Glomerular endothelial cell (primary cell): ENCODE measurements at regions not wholly inside any gene's neighbourhood (a gene's known extent, or its start where the extent isn't known, plus 50 kb on each side); places are given as distances from the start of the nearest gene placed in this dataset.
"Not testable (repeated sequence)": the region's sequence is repeated elsewhere in the genome, so short reads cannot be mapped to it uniquely, and the experiment has no call there.

Experiments
- DNase-seq: peaks from one replicate; pipeline ENCODE4 v3.0.0-alpha.2; 2011; ENCODE audit warnings: low read depth, low spot score; ENCODE audit errors: extremely low read depth

GRCh38 chr7:119964788-119965542 lies 308.0 kb upstream of the KCND2 start:
- DNase-seq = no peak

DNA sequence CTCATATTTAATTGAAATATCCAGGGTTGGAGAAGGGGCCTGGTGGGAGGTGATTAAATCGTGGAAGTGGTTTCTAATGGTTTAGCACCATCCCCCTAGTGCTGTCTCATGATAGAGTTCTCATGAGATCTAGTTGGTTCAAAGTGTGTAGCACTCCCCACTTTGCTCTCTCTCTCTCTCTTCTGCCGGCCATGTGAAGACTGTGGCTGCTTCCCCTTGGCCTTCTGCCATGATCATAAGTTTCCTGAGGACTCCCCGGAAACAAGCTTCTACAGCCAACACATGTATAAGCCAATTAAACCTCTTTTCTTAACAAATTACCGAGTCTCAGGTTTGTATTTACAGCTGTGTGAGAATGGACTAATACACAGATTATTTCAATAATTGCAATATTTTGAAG lies 305.8 kb upstream of the KCND2 start:
- DNase-seq = no peak

GRCh38 chr7:119968411-119968810 lies 304.6 kb upstream of the KCND2 start:
- DNase-seq = not testable (repeated sequence)

- no peak for DNase-seq
Measured at GRCh38 chr7:119969054-119969453, 303.9 kb upstream of the KCND2 start.

- DNase-seq = no peak
Measured at GRCh38 chr7:119969763-119970162, 303.2 kb upstream of the KCND2 start.

GRCh38 chr7:119974972-119975371 lies 298.0 kb upstream of the KCND2 start:
- DNase-seq = no peak

GRCh38 chr7:119982884-119983283 lies 290.1 kb upstream of the KCND2 start:
- DNase-seq = no peak

DNA sequence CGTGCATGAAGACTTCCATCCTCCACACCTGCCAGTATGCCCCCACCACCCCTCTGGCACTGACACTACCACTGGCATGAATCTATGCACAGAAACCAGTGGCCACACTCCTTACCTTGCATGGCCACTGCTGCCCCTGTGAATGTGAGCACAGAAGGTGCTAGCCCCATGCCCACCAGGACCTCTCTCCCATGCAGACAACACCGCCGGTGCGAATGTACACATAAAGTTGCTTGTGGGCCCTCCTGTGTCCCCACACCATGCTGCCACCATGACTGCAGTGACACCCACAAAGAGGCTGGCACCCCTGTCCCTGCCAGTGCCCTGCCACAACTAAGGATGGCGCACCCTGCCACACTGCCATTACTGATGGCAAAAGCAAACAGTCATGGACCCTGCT lies 289.5 kb upstream of the KCND2 start:
- DNase-seq = no peak

DNA sequence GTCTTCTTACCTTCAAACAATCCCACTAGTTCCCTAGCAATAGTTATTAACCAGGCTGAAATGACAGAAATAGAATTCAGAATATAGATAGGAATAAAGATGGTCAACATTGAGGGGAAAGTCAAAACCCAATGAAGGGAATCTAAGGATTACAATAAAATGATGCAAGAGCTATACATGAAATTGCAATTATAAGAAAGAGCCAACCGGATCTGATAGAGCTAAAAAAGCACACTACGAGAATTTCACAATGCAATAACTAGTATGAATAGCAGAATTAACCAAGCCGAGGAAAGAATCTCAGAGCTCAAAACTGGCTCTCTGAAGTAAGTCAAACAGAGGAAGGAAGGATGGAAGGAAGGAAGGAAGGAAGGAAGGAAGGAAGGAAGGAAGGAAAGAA lies 288.7 kb upstream of the KCND2 start:
- DNase-seq = no peak

DNA sequence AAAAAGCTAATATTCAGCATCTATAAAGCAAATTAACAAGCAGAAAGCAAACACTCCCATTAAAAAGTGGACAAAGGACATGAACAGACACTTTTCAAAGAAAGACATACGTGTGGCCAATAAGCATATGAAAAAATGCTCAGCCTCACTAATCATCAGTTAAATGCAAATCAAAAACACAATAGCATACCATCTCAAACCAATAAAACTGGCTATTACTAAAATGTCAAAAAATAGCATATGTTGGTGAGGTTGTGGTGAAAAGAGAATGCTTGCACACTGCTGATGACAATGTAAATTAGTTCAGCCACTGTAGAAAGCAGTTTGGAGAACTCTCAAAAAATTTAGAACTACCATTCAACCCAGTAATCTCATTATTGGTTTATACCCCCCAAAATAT lies 284.6 kb upstream of the KCND2 start:
- no peak for DNase-seq

DNA sequence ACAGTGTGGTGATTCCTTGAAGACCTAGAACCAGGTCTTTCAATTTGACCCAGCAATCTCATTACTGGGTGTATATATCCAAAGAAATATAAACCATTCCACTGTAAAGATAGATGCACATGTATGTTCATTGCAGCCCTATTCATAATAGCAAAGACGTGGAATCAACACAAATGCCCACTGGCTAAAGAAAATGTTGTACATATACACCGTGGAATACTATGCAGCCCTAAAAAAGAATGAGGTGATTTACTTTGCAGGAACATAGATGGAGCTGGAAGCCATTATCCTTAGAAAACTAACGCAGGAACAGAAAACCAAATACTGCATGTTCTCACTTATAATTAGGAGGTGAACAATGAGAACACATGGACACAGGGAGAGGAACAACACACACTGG lies 278.0 kb upstream of the KCND2 start:
- no peak for DNase-seq

GRCh38 chr7:119996634-119997033 lies 276.3 kb upstream of the KCND2 start:
- DNase-seq = no peak

DNA sequence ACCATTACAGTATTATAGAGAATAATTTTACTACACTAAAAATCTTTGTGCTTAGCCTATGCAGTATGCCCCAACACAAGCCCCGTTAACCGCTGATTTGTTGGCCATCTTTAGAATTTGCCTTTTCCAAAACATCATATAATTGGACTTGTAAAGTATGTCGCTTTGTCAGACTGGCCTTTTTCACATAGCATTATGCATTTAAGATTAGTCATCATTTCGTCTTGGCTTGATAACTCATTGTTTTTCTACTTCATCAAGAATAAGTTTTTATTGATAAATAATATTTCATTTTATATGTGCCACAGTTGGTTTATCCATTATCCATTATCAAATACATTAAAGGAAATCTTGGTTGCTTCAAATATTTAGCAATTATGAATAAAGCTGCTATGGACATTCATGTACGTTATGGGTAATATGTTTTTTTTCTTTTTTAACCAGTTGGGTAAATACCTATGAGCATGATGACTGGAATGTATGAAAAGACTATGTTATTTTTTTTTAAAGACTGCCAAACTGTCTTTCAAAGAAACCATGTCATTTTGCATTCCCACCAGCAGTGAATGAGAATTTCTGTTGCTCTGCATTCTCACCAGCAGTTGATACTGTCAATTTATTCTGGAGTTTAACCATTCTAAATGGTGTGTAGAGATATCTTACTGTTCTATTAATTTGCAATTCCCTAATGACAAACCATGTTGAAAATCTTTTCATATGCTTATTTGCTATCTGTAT lies 273.1 kb upstream of the KCND2 start:
- no peak for DNase-seq

DNA sequence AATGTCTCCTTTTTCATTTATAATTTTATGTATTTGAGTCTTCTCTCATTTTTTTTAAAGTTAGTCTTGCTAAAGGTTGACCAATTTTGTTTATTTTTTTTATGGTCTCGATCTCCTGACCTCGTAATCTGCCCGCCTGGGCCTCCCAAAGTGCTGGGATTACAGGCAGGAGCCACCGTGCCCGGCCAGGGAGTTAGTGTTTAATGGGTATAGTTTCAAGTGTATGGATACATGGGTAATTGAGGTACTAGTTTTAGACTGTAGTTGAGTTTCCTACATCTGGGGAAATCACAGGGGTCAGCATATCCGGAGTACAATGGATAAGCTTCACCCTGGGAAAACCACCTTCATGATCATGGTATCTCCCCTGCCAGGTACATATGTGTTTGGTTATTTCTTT lies 267.3 kb upstream of the KCND2 start:
- no peak for DNase-seq

DNA sequence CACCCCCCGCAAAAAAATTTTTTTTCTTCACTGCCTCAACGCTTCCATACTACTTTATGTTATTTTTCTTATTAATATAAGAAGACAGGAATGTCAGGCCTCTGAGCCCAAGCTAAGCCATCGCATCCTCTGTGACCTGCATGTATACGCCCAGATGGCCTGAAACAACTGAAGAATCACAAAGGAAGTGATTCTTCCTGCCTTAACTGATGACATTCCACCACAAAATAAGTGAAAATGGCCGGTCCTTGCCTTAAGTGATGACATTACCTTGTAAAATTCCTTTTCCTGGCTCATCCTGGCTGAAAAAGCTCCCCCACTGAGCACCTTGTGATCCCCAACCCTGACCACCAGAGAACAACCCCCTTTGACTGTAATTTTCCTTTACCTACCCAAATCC lies 258.7 kb upstream of the KCND2 start:
- DNase-seq = not testable (repeated sequence)

DNA sequence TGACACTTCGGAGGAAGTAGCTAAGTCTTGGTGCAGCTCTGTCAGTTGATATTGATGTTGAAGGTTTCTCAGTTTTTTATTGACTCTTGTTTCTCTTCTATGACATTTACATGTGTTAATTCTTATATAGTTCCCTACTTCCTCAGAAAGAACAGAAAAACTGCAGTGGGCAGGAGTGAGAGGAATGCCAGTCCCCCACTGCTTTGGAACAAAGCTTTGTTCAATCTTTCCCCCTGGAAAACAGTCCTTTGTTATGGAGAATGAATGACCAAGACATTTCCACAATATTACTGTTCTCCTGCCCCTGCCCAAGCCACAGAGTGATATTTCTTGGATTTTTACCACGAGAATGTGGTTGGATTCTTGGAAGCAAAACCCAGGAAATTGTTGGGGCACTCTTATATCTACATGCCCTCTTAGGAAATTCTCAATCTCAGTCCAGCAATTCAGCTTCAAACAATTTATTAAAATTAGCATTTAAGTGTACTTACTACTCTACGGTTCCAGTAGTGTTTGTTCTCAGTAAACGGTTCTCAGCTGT lies 258.0 kb upstream of the KCND2 start:
- DNase-seq = no peak

DNA sequence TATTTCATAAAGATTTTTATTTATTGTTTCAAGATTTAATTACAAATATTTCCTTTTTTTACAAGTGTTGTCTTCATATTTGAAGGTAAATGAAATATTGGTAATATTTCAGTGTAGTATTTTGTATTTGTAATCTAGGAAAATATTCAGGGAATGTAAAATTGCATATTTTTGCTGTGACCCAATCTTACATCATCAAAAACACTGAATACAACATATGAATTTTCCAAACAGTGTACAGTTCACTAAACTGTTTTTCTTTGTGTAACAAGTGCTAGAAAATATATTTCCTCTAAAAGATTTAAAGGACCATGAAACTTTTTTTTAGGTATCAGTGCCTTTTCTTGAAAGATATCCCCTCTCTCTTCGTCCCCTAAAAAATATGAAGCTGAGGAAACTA lies 251.9 kb upstream of the KCND2 start:
- DNase-seq = no peak

- DNase-seq = no peak
Measured at GRCh38 chr7:120023494-120024167, 249.3 kb upstream of the KCND2 start.

- no peak for DNase-seq
Measured at GRCh38 chr7:120028636-120029035, 244.3 kb upstream of the KCND2 start.

DNA sequence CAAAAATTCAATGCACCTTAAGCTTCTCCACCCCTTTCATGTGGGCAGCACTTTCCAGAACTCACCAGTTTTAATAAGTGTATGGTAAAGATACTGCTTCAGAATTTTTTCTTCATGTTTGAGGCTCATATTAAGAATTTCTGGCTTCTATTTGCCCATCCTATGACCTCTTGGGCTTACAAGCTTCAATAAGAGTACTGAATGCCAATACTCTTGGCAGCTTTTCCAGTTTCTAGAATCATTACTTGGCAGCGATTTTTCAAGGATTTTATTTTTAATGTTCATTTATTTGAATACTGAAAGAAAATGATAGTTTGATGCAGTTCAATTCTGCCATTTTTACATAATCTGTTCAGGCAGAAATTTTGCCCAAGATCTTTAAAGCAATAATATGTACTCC lies 242.1 kb upstream of the KCND2 start:
- DNase-seq = no peak

DNA sequence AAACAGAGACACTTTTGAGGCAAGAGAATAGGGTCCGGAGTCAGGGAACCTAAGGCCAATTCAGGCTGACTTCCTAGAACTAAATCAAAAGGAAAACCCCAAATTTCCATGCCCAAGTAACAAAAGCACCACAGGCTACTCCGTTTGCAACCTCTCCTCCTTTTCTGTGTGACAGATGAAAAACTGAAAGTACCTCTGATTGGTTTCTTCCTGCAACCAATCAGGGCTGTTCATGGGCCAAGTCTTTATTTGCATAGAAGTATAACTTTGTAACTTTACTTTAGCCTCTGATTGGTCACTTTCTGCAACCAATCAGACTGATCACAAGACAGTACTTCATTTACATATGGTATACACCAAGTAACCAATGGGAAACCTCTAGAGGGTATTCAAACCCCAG lies 239.9 kb upstream of the KCND2 start:
- no peak for DNase-seq

- DNase-seq = no peak
Measured at GRCh38 chr7:120039138-120039537, 233.8 kb upstream of the KCND2 start.
